CD4-positive, alpha-beta T cell treated with Interleukin-15 for 1 hour (primary cell): ENCODE measurements at regions not wholly inside any gene's neighbourhood (a gene's known extent, or its start where the extent isn't known, plus 50 kb on each side); places are given as distances from the start of the nearest gene placed in this dataset.
"Not testable (repeated sequence)": the region's sequence is repeated elsewhere in the genome, so short reads cannot be mapped to it uniquely, and the experiment has no call there.

Experiments
- DNase-seq: peaks from one replicate; pipeline ENCODE4 v3.0.0-alpha.2; 2020

- DNase-seq = no peak
Measured at GRCh38 chrX:16320765-16321355, 153.6 kb downstream of the MAGEB17 start.

GRCh38 chrX:16333453-16333852 lies 166.2 kb downstream of the MAGEB17 start:
- no peak for DNase-seq

GRCh38 chrX:16335181-16335580 lies 167.9 kb downstream of the MAGEB17 start:
- no peak for DNase-seq

- DNase-seq = no peak
Measured at GRCh38 chrX:16347968-16348670, 180.8 kb downstream of the MAGEB17 start.

- no peak for DNase-seq
Measured at GRCh38 chrX:16357902-16358301, 190.6 kb downstream of the MAGEB17 start.

- not testable (repeated sequence) for DNase-seq
Measured at GRCh38 chrX:16360056-16360455, 192.8 kb downstream of the MAGEB17 start.

DNA sequence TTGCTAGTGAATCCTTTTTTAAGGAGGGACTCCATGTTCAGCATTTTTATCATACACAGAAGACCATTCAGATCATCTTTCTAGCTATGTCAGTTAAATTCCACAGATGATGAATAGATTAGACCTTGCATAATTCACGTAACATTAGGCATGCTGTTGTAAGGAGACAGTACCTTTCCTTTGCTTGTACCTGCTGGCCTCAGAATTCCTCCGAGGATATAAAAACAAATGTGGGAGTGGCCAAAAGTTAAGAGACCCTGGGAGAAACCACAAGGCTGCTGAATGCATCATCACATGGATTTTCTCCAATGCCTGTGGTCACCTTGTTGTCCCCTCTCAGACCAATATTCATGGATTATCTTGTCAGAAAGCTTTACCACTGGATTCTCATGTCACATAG lies 201.4 kb downstream of the MAGEB17 start:
- DNase-seq = no peak

DNA sequence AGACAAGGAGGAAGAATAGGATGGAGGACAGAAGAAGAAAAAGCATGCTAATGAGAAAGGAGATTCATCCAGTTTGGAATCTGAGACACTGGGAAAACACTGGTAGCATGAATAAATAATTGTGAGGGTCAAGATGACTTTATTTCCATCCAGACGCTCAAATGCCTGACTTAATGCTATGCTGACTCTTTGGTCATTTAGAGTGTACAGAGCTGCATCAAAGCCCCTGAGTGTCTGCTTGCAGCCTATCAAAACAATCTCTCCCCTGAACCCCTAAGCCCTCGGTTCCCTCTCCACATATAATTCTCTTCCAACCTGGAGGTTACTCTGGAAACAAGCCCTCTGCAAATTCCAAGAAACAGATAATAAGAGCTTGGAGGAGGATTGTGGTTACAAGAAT lies 208.8 kb downstream of the MAGEB17 start:
- no peak for DNase-seq

GRCh38 chrX:16386126-16386525 lies 218.8 kb downstream of the MAGEB17 start:
- no peak for DNase-seq

DNA sequence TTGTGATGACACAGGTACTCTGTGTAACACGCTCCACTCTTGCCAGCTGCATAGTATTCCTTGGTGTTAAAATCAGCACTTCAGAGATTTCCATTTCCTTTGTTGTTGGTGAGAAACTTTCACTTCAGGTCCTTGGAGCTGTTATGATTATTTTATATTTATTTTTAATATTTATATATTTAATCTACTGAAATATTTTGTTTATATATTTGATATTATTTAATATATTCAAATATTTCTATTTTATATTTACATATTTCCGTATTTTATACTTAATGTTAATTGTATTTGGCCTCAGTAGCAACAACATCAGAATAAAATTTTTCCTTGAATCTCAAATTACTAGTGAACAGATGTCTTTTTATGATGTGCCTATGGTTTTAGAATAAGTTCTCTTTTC lies 225.3 kb downstream of the MAGEB17 start:
- no peak for DNase-seq

- no peak for DNase-seq
Measured at GRCh38 chrX:16394290-16394689, 227.0 kb downstream of the MAGEB17 start.

DNA sequence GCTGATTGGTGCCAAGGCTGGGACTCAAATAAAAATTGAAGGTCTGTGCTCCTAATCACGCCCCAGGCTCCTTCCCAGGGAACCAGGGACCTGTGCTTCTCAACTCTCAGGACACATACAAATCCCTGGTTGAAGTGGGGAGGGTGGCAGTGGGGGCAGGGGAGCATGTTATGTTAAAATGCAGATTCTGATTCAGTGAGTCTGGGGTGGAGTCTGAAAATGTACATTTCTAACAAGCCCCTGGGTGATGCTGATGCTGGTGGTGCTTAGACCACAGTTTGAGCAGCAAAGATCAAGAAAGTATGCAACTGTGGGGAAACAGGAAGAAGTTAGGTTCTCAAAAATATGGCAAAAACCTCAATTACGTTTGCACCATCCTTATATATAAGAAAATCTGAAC lies 236.5 kb downstream of the MAGEB17 start:
- no peak for DNase-seq

- no peak for DNase-seq
Measured at GRCh38 chrX:16416588-16416987, 233.4 kb upstream of the S100G start.

DNA sequence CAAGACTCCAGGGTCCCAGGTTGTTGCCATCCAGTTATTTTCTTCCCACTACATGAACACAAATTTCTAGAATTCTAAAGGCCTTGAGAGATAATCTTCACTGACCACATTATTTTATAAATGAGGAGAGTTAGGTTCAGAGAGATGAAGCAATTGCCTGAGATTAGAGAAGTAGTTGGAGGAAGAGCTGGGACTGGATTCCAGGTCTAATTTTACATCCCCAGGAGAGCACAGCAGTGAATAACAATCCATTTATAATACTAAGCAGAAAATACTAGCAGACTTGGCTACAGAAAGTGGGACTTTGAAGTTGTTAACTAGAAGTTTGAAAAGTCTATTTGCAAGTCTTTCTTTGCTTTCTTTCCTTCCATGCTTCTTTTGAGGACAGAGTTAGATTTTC lies 231.3 kb upstream of the S100G start:
- DNase-seq = no peak

DNA sequence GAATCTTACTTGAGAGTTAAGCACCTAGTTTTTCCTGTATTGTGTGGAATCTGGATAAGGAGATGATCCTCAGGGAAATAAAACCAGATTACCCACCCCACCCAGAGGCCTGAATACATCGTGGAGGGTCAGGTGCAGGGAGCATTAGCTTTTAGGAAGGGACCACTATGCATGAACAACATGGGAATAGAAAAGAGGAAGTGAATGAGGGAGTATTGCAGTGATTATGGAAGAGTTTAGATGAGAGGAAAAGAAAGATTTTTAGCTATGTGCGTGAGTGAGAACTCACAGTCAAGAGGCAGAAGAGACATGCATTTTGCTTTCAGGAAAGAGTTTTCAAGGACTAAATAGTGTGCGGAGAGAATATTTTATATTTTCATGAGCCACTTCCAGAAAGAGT lies 222.3 kb upstream of the S100G start:
- DNase-seq = no peak

DNA sequence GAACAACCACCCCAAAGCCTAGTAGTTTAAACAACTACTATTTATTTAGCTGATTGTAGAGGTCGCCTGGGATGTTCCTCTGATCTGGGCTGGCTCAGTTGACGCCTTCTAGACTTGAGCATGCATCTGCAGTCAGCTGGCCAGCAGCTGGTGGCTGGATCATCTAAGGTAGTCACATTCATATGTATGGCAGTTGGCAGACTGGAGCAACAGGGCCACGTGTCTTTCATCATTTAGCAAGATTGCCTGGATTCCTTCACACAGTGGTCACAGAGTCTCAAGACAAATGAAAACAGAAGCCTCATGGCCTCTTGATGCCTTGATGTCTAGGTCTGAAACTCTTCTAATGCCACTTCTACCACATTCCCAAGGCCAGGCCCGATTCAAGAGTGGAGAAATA lies 220.6 kb upstream of the S100G start:
- DNase-seq = no peak

- DNase-seq = no peak
Measured at GRCh38 chrX:16431266-16431665, 218.7 kb upstream of the S100G start.

- DNase-seq = no peak
Measured at GRCh38 chrX:16433021-16433420, 216.9 kb upstream of the S100G start.

GRCh38 chrX:16435399-16435986 lies 214.5 kb upstream of the S100G start:
- no peak for DNase-seq

GRCh38 chrX:16436348-16437188 lies 213.4 kb upstream of the S100G start:
- peak; percentile 40 for DNase-seq

DNA sequence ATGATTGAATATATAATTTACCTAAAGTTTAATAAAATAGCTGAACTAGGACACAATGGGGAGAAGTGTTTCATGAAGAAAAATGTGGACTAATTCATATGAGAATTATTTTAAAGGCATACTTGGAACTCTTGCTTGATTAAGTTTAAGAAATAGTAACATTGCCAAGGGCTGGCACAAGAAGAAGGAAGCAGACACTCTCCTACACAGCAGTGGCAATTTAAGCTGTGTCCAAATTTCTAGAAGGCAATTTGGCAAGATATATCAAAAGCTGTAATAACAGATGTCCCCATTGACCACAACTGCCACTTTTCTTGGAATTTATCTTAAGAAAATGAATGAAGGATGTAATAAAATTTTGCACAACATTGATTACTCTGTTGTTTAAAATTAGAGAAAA lies 209.5 kb upstream of the S100G start:
- no peak for DNase-seq

- DNase-seq = no peak
Measured at GRCh38 chrX:16444353-16444752, 205.6 kb upstream of the S100G start.

GRCh38 chrX:16445166-16445752 lies 204.7 kb upstream of the S100G start:
- DNase-seq = peak; percentile 51
